ENCODE measurements at regions not wholly inside any gene's neighbourhood (a gene's known extent, or its start where the extent isn't known, plus 50 kb on each side); places are given as distances from the start of the nearest gene placed in this dataset.

GRCh38 chr1:224519874-224520273, 85.3 kb upstream of the WDR26 start:
- TF ChIP-seq CTCF (IDR thresholded peaks at IDR 0.05), result no peak
- TF ChIP-seq POLR2A (IDR thresholded peaks at IDR 0.05), result no peak

Measured in body of pancreas (tissue), 4 donors.